Sigmoid colon (tissue), 6 donors: ENCODE measurements at regions not wholly inside any gene's neighbourhood (a gene's known extent, or its start where the extent isn't known, plus 50 kb on each side); places are given as distances from the start of the nearest gene placed in this dataset.

Experiments
- DNase-seq: peaks from one replicate; pipeline ENCODE4 v3.0.0-alpha.2; 2019
- H3K27ac ChIP-seq, 4 donors: fragments of 200-600 bp; sonication (generic); one replicate each; pipeline ENCODE4 v1.5.1; 2016 to 2019; ENCODE audit warnings: mild to moderate bottlenecking in 1 of 4
- H3K27me3 ChIP-seq, 3 donors: fragments of 200-600 bp; sonication (generic); one replicate each; pipeline ENCODE4 v1.5.1; 2019; ENCODE audit warnings: mild to moderate bottlenecking in 1 of 3
- H3K36me3 ChIP-seq, 4 donors: fragments of 200-600 bp; sonication (generic); one replicate each; pipeline ENCODE4 v1.5.1; 2016 to 2019
- H3K4me1 ChIP-seq, 4 donors: fragments of 200-600 bp; sonication (generic); one replicate each; pipeline ENCODE4 v1.5.1; 2017 to 2019
- H3K4me3 ChIP-seq, 4 donors: fragments of 200-600 bp; sonication (generic); one replicate each; pipeline ENCODE4 v1.5.1; 2017 to 2019; ENCODE audit warnings: mild to moderate bottlenecking in 2 of 4, moderate library complexity in 1 of 4
- H3K9me3 ChIP-seq, 4 donors: fragments of 200-600 bp in 3 of 4; sonication (generic) in 3 of 4; one replicate each; pipeline versions ENCODE4 v1.5.1 to v1.6.1; 2013 to 2019
- CTCF ChIP-seq, 4 experiments: fragments of 450-650 bp in 3 of 4; fragments of 200-600 bp in 1 of 4; IDR thresholded peaks; one replicate each; pipeline ENCODE4 v1.5.1; 2016 to 2019; ENCODE audit warnings: antibody characterized with exemption in 4 of 4, mild to moderate bottlenecking in 3 of 4, moderate library complexity in 2 of 4
- EP300 ChIP-seq, 4 donors: sonication (generic); formaldehyde crosslinking; IDR thresholded peaks; one replicate each; pipeline ENCODE4 v1.6.1; 2017; ENCODE audit warnings: antibody characterized with exemption in 4 of 4
- POLR2A ChIP-seq, 2 donors: fragments of 450-650 bp; IDR thresholded peaks; one replicate each; pipeline ENCODE4 v1.6.1; 2016; ENCODE audit warnings: antibody characterized with exemption in 2 of 2, mild to moderate bottlenecking in 2 of 2, moderate library complexity in 2 of 2
- POLR2AphosphoS5 ChIP-seq, 4 donors: sonication (generic); formaldehyde crosslinking; IDR thresholded peaks; one replicate each; pipeline ENCODE4 v1.6.1; 2017; ENCODE audit warnings: antibody characterized with exemption in 4 of 4
- WGBS, 2 donors: extraction: QIAGEN DNeasy Blood & Tissue Kit; methylation state at CpG; one replicate each; pipeline ENCODE4 v1.1.7; 2013; 5-methylcytosine and 5-hydroxymethylcytosine counted together
- intact Hi-C: fragments of 100-400 bp; cut with DNase I; formaldehyde crosslinking; loops from one replicate; pipeline ENCODE4 v1.15.1; 2023
- donor health status: healthy with polysubstance abuse.
- donor health status: healthy.

DNA sequence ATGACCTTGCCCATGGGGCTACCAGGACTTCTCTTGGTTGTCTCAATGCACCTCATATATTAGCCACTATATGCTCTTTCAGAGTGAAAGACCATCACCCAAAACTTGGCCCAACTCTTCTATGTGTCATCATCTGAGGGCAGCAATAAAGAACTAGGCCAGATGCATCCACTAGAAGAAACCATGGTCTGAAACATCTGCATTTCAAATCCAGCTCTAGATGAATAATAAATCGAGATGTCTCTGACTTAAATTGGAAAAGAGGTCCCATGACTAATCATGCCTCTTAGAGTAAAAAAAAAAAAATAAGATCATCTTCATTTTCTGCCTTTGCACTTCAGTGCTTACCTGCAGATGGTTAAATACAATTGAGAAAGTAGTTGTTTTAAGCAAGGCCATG, 397.6 kb upstream of the PITX2 start:
- H3K27ac ChIP-seq: no peak overlapping the region
- intact Hi-C loops: no loop called here
- H3K27me3 ChIP-seq: no peaks in the 10 kb centered on the region
- TF ChIP-seq EP300 (IDR thresholded peaks at IDR 0.05) (no peak), POLR2AphosphoS5 (IDR thresholded peaks at IDR 0.05) (no peak), POLR2A (IDR thresholded peaks at IDR 0.05) (no peak), CTCF (IDR thresholded peaks at IDR 0.05) (no peak)
- 84 to 89% methylated on average over 1 of the region's 1 CpG for WGBS, 2 donors
- no peak overlapping the region for H3K4me3 ChIP-seq
- no peak for DNase-seq
- no peaks in the 10 kb centered on the region for H3K4me1 ChIP-seq
- H3K9me3 ChIP-seq: no peaks in the 10 kb centered on the region
- H3K36me3 ChIP-seq: no peaks in the 10 kb centered on the region

DNA sequence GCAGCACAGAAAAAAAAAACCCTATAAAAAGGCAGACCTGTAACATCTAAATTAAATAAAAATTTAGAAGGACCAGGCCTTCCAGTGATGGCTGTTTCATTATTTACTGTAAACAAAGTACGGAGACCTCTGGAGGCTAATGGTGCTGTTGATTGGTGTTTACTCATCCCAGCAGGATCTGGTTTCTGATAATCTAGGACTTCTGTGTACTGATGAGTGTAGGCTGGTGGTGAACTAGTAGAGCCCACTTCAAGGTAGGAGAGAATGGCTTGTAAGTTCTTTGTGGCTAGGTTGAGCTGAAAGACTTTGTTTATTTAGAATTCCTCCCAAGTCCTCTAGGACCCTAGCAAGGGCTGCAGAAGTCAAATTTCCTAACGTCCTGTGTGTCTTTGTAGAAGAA, 398.1 kb upstream of the PITX2 start:
- intact Hi-C loops: no loop called here
- DNase-seq: no peak
- Histone ChIP-seq H3K27me3 (no peaks in the 10 kb centered on the region), H3K4me1 (no peaks in the 10 kb centered on the region), H3K36me3 (no peaks in the 10 kb centered on the region), H3K4me3 (no peak overlapping the region), H3K9me3 (no peaks in the 10 kb centered on the region), H3K27ac (no peak overlapping the region)
- 41 to 49% methylated on average over 2 of the region's 2 CpGs for WGBS, 2 donors
- no peak for TF ChIP-seq EP300 (IDR thresholded peaks at IDR 0.05)
- TF ChIP-seq POLR2A (IDR thresholded peaks at IDR 0.05): no peak
- no peak for TF ChIP-seq CTCF (IDR thresholded peaks at IDR 0.05)
- TF ChIP-seq POLR2AphosphoS5 (IDR thresholded peaks at IDR 0.05): no peak

GRCh38 chr4:111022758-111023157, 399.9 kb upstream of the PITX2 start:
- TF ChIP-seq EP300 (IDR thresholded peaks at IDR 0.05) (no peak), POLR2AphosphoS5 (IDR thresholded peaks at IDR 0.05) (no peak), CTCF (IDR thresholded peaks at IDR 0.05) (no peak), POLR2A (IDR thresholded peaks at IDR 0.05) (no peak)
- no peaks in the 10 kb centered on the region for H3K27me3 ChIP-seq
- no peak overlapping the region for H3K27ac ChIP-seq
- intact Hi-C loops: no loop called here
- DNase-seq: no peak
- H3K9me3 ChIP-seq: no peaks in the 10 kb centered on the region
- H3K36me3 ChIP-seq: no peaks in the 10 kb centered on the region
- no peaks in the 10 kb centered on the region for H3K4me1 ChIP-seq
- WGBS, 2 donors: 78 to 87% methylated on average over 1 of the region's 1 CpG
- no peak overlapping the region for H3K4me3 ChIP-seq

DNA sequence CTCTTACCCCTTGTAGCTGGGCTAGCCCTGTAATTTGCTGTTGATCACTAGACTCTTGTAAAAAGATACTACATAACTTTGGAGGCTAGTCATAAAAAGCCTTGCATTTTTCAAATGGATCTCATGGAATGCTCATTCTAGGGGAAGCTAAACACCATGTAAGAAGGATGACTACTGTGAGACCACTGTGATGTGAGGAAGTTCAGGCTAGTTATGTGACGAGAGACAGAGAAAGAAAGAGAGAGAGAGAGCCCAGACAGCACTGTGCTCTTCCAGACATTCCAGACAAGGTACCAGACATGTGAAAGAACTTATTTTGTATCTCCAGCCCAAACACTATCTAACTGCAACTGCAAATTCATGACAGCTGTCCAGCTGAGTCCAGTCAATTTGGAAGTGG, 404.6 kb upstream of the PITX2 start:
- intact Hi-C loops: no loop called here
- no peaks in the 10 kb centered on the region for H3K9me3 ChIP-seq
- H3K27me3 ChIP-seq: no peaks in the 10 kb centered on the region
- H3K27ac ChIP-seq: no peak overlapping the region
- 64 to 66% methylated on average over 1 of the region's 1 CpG for WGBS, 2 donors
- no peak for TF ChIP-seq POLR2AphosphoS5 (IDR thresholded peaks at IDR 0.05)
- no peak overlapping the region for H3K4me3 ChIP-seq
- H3K36me3 ChIP-seq: no peaks in the 10 kb centered on the region
- H3K4me1 ChIP-seq: no peaks in the 10 kb centered on the region
- no peak for DNase-seq

- DNase-seq: no peak
- H3K4me1 ChIP-seq: no peaks in the 10 kb centered on the region
- TF ChIP-seq EP300 (IDR thresholded peaks at IDR 0.05) (no peak), POLR2A (IDR thresholded peaks at IDR 0.05) (no peak)
- no peaks in the 10 kb centered on the region for H3K9me3 ChIP-seq
- intact Hi-C loops: no loop called here
- no peak overlapping the region for H3K4me3 ChIP-seq
- WGBS, 2 donors: 51 to 76% methylated on average over 1 of the region's 1 CpG
- no peaks in the 10 kb centered on the region for H3K36me3 ChIP-seq
- H3K27me3 ChIP-seq: no peaks in the 10 kb centered on the region
- no peak overlapping the region for H3K27ac ChIP-seq
Measured at GRCh38 chr4:111028795-111029194, 405.9 kb upstream of the PITX2 start.

DNA sequence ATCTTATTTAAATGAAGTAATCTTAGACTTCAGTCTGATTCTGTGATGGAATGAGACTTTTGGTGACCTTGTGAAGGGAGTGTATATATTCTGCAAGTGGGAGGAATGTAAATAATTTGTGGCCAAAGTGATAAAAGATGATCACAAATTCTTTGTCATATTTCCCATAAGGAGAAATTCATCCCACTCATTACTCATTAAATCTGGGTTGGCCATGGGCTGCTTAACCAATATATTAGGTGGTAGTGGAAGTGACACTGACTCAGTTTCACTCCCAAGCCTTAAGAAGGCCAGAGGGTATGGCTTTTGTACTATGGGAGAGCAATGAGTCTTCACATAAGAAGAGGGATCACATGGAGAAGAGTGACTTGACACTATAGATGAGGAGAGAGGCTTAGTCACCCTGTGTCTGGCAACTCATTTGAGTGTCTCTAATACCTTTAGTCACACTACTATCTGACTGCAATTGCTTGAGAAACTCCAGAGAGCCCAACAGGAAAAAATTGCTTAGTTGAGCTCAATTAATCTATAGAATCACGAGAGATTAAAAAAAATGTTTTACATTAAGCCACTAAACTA, 408.2 kb upstream of the PITX2 start:
- WGBS, 2 donors: 58 to 67% methylated on average over 1 of the region's 1 CpG
- no peaks in the 10 kb centered on the region for H3K9me3 ChIP-seq
- H3K27me3 ChIP-seq: no peaks in the 10 kb centered on the region
- no peaks in the 10 kb centered on the region for H3K4me1 ChIP-seq
- DNase-seq: no peak
- H3K36me3 ChIP-seq: no peaks in the 10 kb centered on the region
- H3K4me3 ChIP-seq: no peak overlapping the region
- no peak for TF ChIP-seq CTCF (IDR thresholded peaks at IDR 0.05)
- no peak for TF ChIP-seq EP300 (IDR thresholded peaks at IDR 0.05)
- TF ChIP-seq POLR2AphosphoS5 (IDR thresholded peaks at IDR 0.05): no peak
- no peak overlapping the region for H3K27ac ChIP-seq
- intact Hi-C loops: no loop called here
